Endodermal cell (in vitro differentiated cells): ENCODE measurements at regions not wholly inside any gene's neighbourhood (a gene's known extent, or its start where the extent isn't known, plus 50 kb on each side); places are given as distances from the start of the nearest gene placed in this dataset.

Experiments used
- DNase-seq: peaks from one replicate; pipeline ENCODE4 v3.0.0-alpha.2; 2017
- H3K27ac ChIP-seq: 2 replicates; pipeline ENCODE4 v1.5.1; 2013; ENCODE audit warnings: mild to moderate bottlenecking, low read depth, low read length, moderate library complexity
- H3K27me3 ChIP-seq: 2 replicates; pipeline ENCODE4 v1.6.1; 2013; ENCODE audit warnings: mild to moderate bottlenecking, low read length, moderate library complexity; ENCODE audit not compliant: insufficient read depth, control insufficient read depth, poor library complexity, severe bottlenecking
- H3K36me3 ChIP-seq: 2 replicates; pipeline ENCODE4 v1.7.0; 2013; ENCODE audit warnings: mild to moderate bottlenecking, low read length, moderate library complexity; ENCODE audit not compliant: control insufficient read depth, insufficient read depth
- H3K4me1 ChIP-seq: one replicate; pipeline ENCODE4 v1.7.0; 2013; ENCODE audit warnings: low read length; ENCODE audit not compliant: control insufficient read depth, insufficient read depth
- H3K4me3 ChIP-seq: 2 replicates; pipeline ENCODE4 v1.5.1; 2013; ENCODE audit warnings: mild to moderate bottlenecking, low read length, moderate library complexity
- H3K9ac ChIP-seq: 2 replicates; pipeline ENCODE4 v1.6.1; 2013; ENCODE audit warnings: mild to moderate bottlenecking, low read length, moderate library complexity; ENCODE audit not compliant: poor library complexity, severe bottlenecking; ENCODE audit errors: extremely low read depth
- H3K9me3 ChIP-seq: 2 replicates; pipeline ENCODE4 v1.6.1; 2013; ENCODE audit warnings: mild to moderate bottlenecking, low read length, moderate library complexity; ENCODE audit not compliant: control insufficient read depth
- H3K27ac Mint-ChIP-seq: 2 replicates; pipeline ENCODE4 v1.8.0; 2020; ENCODE audit warnings: mixed read lengths
- H3K27me3 Mint-ChIP-seq: 2 replicates; pipeline ENCODE4 v1.8.0; 2021; ENCODE audit warnings: mild to moderate bottlenecking, mixed read lengths; ENCODE audit not compliant: insufficient read depth
- H3K36me3 Mint-ChIP-seq: 2 replicates; pipeline ENCODE4 v1.8.0; 2020; ENCODE audit warnings: low read depth, mixed read lengths
- H3K4me1 Mint-ChIP-seq: 2 replicates; pipeline ENCODE4 v1.8.0; 2020; ENCODE audit warnings: mixed read lengths
- H3K4me3 Mint-ChIP-seq: 2 replicates; pipeline ENCODE4 v1.8.0; 2020; ENCODE audit warnings: mild to moderate bottlenecking, moderate library complexity, mixed read lengths
- H3K9me3 Mint-ChIP-seq: 2 replicates; pipeline ENCODE4 v1.8.0; 2020; ENCODE audit warnings: mild to moderate bottlenecking, mixed read lengths
- CTCF ChIP-seq: fragments of 200-600 bp; sonication (generic); conservative IDR thresholded peaks from 2 replicates; pipeline ENCODE4 v1.5.0; 2021; ENCODE audit warnings: antibody characterized with exemption, mild to moderate bottlenecking
- WGBS, 2 experiments: methylation state at CpG; one replicate each; pipeline versions ENCODE4 v1.1.5 to v1.1.7; 2013; ENCODE audit warnings: missing lambda C conversion rate in 2 of 2, mixed read lengths in 1 of 2; ENCODE audit not compliant: insufficient coverage in 1 of 2, insufficient read length in 1 of 2; 5-methylcytosine and 5-hydroxymethylcytosine counted together

GRCh38 chr6:14354919-14355572 lies 237.5 kb downstream of the CD83 start:
- TF ChIP-seq CTCF, result no peak
- H3K4me3 ChIP-seq, result no peak overlapping the region
- no peak overlapping the region for H3K27ac ChIP-seq
- peaks cover 25% of the 10 kb centered on the region for H3K36me3 Mint-ChIP-seq
- H3K27me3 Mint-ChIP-seq, result no peaks in the 10 kb centered on the region
- H3K9me3 ChIP-seq, result peaks cover 5% of the 10 kb centered on the region
- H3K27ac Mint-ChIP-seq, result no peak overlapping the region
- no peaks in the 10 kb centered on the region for H3K36me3 ChIP-seq
- no peak for DNase-seq
- peaks cover 29% of the 10 kb centered on the region for H3K4me1 Mint-ChIP-seq
- no peak overlapping the region for H3K9ac ChIP-seq
- H3K27me3 ChIP-seq, result no peaks in the 10 kb centered on the region
- WGBS, 2 experiments, result 90 to 97% methylated on average over 3 to 5 of the region's 5 CpGs
- peaks cover 5% of the 10 kb centered on the region for H3K4me1 ChIP-seq
- H3K4me3 Mint-ChIP-seq, result no peak overlapping the region
- peaks cover 1% of the 10 kb centered on the region for H3K9me3 Mint-ChIP-seq

GRCh38 chr6:14359438-14359837 lies 241.9 kb downstream of the CD83 start:
- peaks cover 5% of the 10 kb centered on the region for H3K4me1 ChIP-seq
- H3K27me3 ChIP-seq, result no peaks in the 10 kb centered on the region
- no peak for TF ChIP-seq CTCF
- H3K4me1 Mint-ChIP-seq, result peaks cover 57% of the 10 kb centered on the region
- H3K27ac ChIP-seq, result no peak overlapping the region
- no peak overlapping the region for H3K9ac ChIP-seq
- H3K9me3 ChIP-seq, result no peaks in the 10 kb centered on the region
- no peaks in the 10 kb centered on the region for H3K27me3 Mint-ChIP-seq
- no peak overlapping the region for H3K27ac Mint-ChIP-seq
- H3K4me3 Mint-ChIP-seq, result no peak overlapping the region
- no peaks in the 10 kb centered on the region for H3K36me3 ChIP-seq
- 90 to 97% methylated on average over 4 to 5 of the region's 5 CpGs for WGBS, 2 experiments
- no peaks in the 10 kb centered on the region for H3K9me3 Mint-ChIP-seq
- H3K4me3 ChIP-seq, result no peak overlapping the region
- no peak for DNase-seq
- peaks cover 15% of the 10 kb centered on the region for H3K36me3 Mint-ChIP-seq

- no peaks in the 10 kb centered on the region for H3K9me3 ChIP-seq
- no peak overlapping the region for H3K4me3 ChIP-seq
- H3K27me3 Mint-ChIP-seq, result no peaks in the 10 kb centered on the region
- no peak for TF ChIP-seq CTCF
- no peaks in the 10 kb centered on the region for H3K9me3 Mint-ChIP-seq
- H3K27ac ChIP-seq, result no peak overlapping the region
- H3K36me3 ChIP-seq, result no peaks in the 10 kb centered on the region
- DNase-seq, result no peak
- 93 to 98% methylated on average over 6 to 7 of the region's 7 CpGs for WGBS, 2 experiments
- H3K4me3 Mint-ChIP-seq, result no peak overlapping the region
- H3K9ac ChIP-seq, result no peak overlapping the region
- no peak overlapping the region for H3K27ac Mint-ChIP-seq
- peaks cover 7% of the 10 kb centered on the region for H3K36me3 Mint-ChIP-seq
- H3K4me1 Mint-ChIP-seq, result peaks cover 57% of the 10 kb centered on the region
- H3K27me3 ChIP-seq, result no peaks in the 10 kb centered on the region
- peaks cover 5% of the 10 kb centered on the region for H3K4me1 ChIP-seq
Measured at GRCh38 chr6:14360565-14360964, 243.0 kb downstream of the CD83 start.
